H1 (cell line): ENCODE measurements at regions not wholly inside any gene's neighbourhood (a gene's known extent, or its start where the extent isn't known, plus 50 kb on each side); places are given as distances from the start of the nearest gene placed in this dataset.

Source experiments
- CHD2 ChIP-seq: IDR thresholded peaks from 2 replicates; pipeline ENCODE4 v1.6.1; 2012; ENCODE audit warnings: low read length, improper control_type of control experiment
- CREB1 ChIP-seq: IDR thresholded peaks from 2 replicates; pipeline ENCODE4 v1.6.1; 2012; ENCODE audit warnings: inconsistent platforms
- CTCF ChIP-seq, 3 experiments: IDR thresholded peaks; 1 replicate in 2 of 3; 2 replicates in 1 of 3; pipeline versions ENCODE4 v1.5.1 to v1.6.1; 2011; ENCODE audit warnings: low read length in 3 of 3, mild to moderate bottlenecking in 3 of 3, inconsistent platforms in 2 of 3, low read depth in 1 of 3, moderate library complexity in 1 of 3; ENCODE audit not compliant: insufficient read depth in 1 of 3; ENCODE audit errors: control extremely low read depth in 1 of 3
- HDAC6 ChIP-seq: IDR thresholded peaks from one replicate; pipeline ENCODE4 v1.7.1; 2012; ENCODE audit warnings: low read depth, mild to moderate bottlenecking, inconsistent platforms, low read length, moderate library complexity
- KDM4A ChIP-seq: IDR thresholded peaks from one replicate; pipeline ENCODE4 v1.7.1; 2012; ENCODE audit warnings: low read depth, mild to moderate bottlenecking, moderate library complexity, low read length, inconsistent platforms; ENCODE audit not compliant: severe bottlenecking
- MAX ChIP-seq: IDR thresholded peaks from 2 replicates; pipeline ENCODE4 v1.6.1; 2012; ENCODE audit warnings: inconsistent platforms
- POLR2AphosphoS5 ChIP-seq: IDR thresholded peaks from 2 replicates; pipeline ENCODE4 v1.6.1; 2011; ENCODE audit warnings: low read depth, low read length
- SP1 ChIP-seq: IDR thresholded peaks from 2 replicates; pipeline ENCODE4 v1.6.1; 2011; ENCODE audit warnings: low read depth, low read length
- TBP ChIP-seq: IDR thresholded peaks from 2 replicates; pipeline ENCODE4 v1.6.1; 2011; ENCODE audit warnings: low read depth, low read length, improper control_type of control experiment
- TEAD4 ChIP-seq: IDR thresholded peaks from 2 replicates; pipeline ENCODE4 v1.6.1; 2012; ENCODE audit warnings: low read depth, low read length, inconsistent platforms, mixed read lengths
- TF ChIP-seq, protein P1 (sequence below): IDR thresholded peaks from 2 replicates; pipeline ENCODE4 v1.6.1; 2012; ENCODE audit warnings: low read length, inconsistent platforms

DNA sequence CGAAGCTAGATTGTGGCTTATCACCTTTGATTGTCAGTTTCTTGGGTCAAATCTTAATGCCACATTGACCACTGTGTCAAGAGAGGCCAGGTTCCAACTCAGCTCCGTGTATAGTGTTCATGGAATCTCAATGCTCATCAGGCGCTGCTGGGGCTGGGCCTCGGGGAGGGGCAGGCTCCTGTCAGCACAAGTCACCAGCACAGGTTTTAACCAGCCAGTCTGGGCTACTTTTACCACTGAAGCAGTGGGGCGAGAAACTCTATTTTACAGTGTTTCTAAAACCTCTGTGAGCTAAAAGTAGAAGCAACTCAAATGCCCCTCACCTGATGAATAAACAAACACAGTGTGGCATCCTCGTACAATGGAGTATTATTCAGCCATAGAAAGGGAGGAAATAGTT is 118.7 kb upstream of the GJB6 start:
- TF ChIP-seq, protein P1, sequence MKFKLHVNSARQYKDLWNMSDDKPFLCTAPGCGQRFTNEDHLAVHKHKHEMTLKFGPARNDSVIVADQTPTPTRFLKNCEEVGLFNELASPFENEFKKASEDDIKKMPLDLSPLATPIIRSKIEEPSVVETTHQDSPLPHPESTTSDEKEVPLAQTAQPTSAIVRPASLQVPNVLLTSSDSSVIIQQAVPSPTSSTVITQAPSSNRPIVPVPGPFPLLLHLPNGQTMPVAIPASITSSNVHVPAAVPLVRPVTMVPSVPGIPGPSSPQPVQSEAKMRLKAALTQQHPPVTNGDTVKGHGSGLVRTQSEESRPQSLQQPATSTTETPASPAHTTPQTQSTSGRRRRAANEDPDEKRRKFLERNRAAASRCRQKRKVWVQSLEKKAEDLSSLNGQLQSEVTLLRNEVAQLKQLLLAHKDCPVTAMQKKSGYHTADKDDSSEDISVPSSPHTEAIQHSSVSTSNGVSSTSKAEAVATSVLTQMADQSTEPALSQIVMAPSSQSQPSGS, result no peak
- TF ChIP-seq CHD2, result no peak
- no peak for TF ChIP-seq CTCF (IDR thresholded peaks at IDR 0.05; ENCODE audit: control extremely low read depth in 1 of 3, insufficient read depth in 1 of 3, low read depth in 1 of 3, low read length in 3 of 3)
- no peak for TF ChIP-seq HDAC6
- TF ChIP-seq MAX, result no peak
- no peak for TF ChIP-seq SP1
- TF ChIP-seq TEAD4, result no peak
- no peak for TF ChIP-seq CREB1
- TF ChIP-seq TBP, result no peak
- TF ChIP-seq KDM4A, result no peak
- TF ChIP-seq POLR2AphosphoS5, result no peak
